Stomach (tissue), 8 donors: ENCODE measurements at regions not wholly inside any gene's neighbourhood (a gene's known extent, or its start where the extent isn't known, plus 50 kb on each side); places are given as distances from the start of the nearest gene placed in this dataset.

Experiments
- DNase-seq, 2 donors: peaks; one replicate each; pipeline versions ENCODE4 v3.0.0 to v3.0.0-alpha.2; 2013 to 2019
- H3K27ac ChIP-seq, 5 donors: fragments of 200-600 bp in 4 of 5; sonication (generic) in 4 of 5; one replicate each; pipeline ENCODE4 v1.5.1; 2013 to 2019; ENCODE audit warnings: mild to moderate bottlenecking in 1 of 5, moderate library complexity in 1 of 5
- H3K27me3 ChIP-seq, 3 donors: fragments of 200-600 bp; sonication (generic); one replicate each; pipeline ENCODE4 v1.5.1; 2017 to 2019; ENCODE audit warnings: mixed run types in 1 of 3
- H3K36me3 ChIP-seq, 4 donors: fragments of 200-600 bp; sonication (generic); 1 replicate in 3 of 4; 2 replicates in 1 of 4; pipeline ENCODE4 v1.5.1; 2016 to 2019
- H3K4me1 ChIP-seq, 4 donors: fragments of 200-600 bp; sonication (generic); one replicate each; pipeline ENCODE4 v1.5.1; 2016 to 2019
- H3K4me3 ChIP-seq, 4 donors: fragments of 200-600 bp; sonication (generic) in 3 of 4; one replicate each; pipeline ENCODE4 v1.5.1; 2016 to 2019; ENCODE audit warnings: mild to moderate bottlenecking in 1 of 4
- H3K9me3 ChIP-seq, 4 donors: fragments of 200-600 bp; sonication (generic); one replicate each; pipeline ENCODE4 v1.5.1; 2016 to 2019
- EP300 ChIP-seq: sonication (generic); formaldehyde crosslinking; IDR thresholded peaks from one replicate; pipeline ENCODE4 v1.6.1; 2017; ENCODE audit warnings: antibody characterized with exemption
- POLR2A ChIP-seq, 4 donors: fragments of 450-650 bp; IDR thresholded peaks; one replicate each; pipeline ENCODE4 v1.6.1; 2016; ENCODE audit warnings: antibody characterized with exemption in 4 of 4, control low read depth in 2 of 4, mild to moderate bottlenecking in 1 of 4, moderate library complexity in 1 of 4
- POLR2AphosphoS5 ChIP-seq, 3 donors: sonication (generic); formaldehyde crosslinking; IDR thresholded peaks; one replicate each; pipeline ENCODE4 v1.6.1; 2016; ENCODE audit warnings: antibody characterized with exemption in 3 of 3
- WGBS, 5 donors: extraction: QIAGEN DNeasy Blood & Tissue Kit in 3 of 5; methylation state at CpG; one replicate each; pipeline versions ENCODE4 v1.1.5 to v1.1.7; 2013 to 2018; 5-methylcytosine and 5-hydroxymethylcytosine counted together
- intact Hi-C: fragments of 100-400 bp; cut with DNase I; formaldehyde crosslinking; loops from one replicate; pipeline ENCODE4 v1.15.1; 2023; ENCODE audit warnings: low total_unique reads
- TF ChIP-seq, protein P1 (sequence below), 7 experiments: fragments of 450-650 bp in 4 of 7; fragments of 200-600 bp in 3 of 7; sonication (generic) in 3 of 7; IDR thresholded peaks; one replicate each; pipeline ENCODE4 v1.5.1; 2016 to 2019; ENCODE audit warnings: antibody characterized with exemption in 7 of 7, control low read depth in 2 of 7, mild to moderate bottlenecking in 1 of 7
- donor health status: healthy with polysubstance abuse.
- donor health status: Bipolar disorder and iron deficiency.
- donor health status: healthy.

DNA sequence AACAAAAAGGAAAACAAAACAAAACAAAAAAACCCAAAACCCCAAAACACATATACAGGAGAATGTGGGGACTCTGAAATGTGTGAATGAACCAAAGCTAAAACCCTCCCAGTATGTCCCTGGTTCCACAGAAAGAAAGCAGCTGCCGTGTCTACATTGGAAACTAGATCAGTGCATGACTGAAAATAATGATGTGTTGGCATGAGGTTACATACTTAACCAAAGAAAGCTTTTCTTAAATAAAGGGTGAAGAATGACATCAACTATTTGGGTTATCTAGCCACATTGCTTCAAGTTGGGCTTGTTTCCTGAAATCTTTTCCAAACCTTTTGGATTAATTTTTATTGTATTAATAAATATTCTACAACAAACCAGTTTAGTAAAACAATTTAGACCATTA, 91.9 kb upstream of the FN1 start:
- DNase-seq: peak in 1 of 2 donors; percentile 23
- no peak overlapping the region for H3K27ac ChIP-seq
- H3K36me3 ChIP-seq: no peaks in the 10 kb centered on the region
- H3K9me3 ChIP-seq: peaks cover 0 to 4% (median 0%) of the 10 kb centered on the region in 4 donors
- intact Hi-C loops: no loop called here
- H3K4me1 ChIP-seq: peaks cover 0 to 11% (median 0%) of the 10 kb centered on the region in 4 donors
- 71 to 88% (median 85%) methylated on average over 1 of the region's 1 CpG for WGBS, 5 donors
- no peak overlapping the region for H3K4me3 ChIP-seq
- no peaks in the 10 kb centered on the region for H3K27me3 ChIP-seq
- TF ChIP-seq POLR2AphosphoS5 (IDR thresholded peaks at IDR 0.05) (no peak), EP300 (no peak), POLR2A (IDR thresholded peaks at IDR 0.05) (no peak)
- TF ChIP-seq, protein P1, sequence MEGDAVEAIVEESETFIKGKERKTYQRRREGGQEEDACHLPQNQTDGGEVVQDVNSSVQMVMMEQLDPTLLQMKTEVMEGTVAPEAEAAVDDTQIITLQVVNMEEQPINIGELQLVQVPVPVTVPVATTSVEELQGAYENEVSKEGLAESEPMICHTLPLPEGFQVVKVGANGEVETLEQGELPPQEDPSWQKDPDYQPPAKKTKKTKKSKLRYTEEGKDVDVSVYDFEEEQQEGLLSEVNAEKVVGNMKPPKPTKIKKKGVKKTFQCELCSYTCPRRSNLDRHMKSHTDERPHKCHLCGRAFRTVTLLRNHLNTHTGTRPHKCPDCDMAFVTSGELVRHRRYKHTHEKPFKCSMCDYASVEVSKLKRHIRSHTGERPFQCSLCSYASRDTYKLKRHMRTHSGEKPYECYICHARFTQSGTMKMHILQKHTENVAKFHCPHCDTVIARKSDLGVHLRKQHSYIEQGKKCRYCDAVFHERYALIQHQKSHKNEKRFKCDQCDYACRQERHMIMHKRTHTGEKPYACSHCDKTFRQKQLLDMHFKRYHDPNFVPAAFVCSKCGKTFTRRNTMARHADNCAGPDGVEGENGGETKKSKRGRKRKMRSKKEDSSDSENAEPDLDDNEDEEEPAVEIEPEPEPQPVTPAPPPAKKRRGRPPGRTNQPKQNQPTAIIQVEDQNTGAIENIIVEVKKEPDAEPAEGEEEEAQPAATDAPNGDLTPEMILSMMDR (IDR thresholded peaks at IDR 0.05): no peak

DNA sequence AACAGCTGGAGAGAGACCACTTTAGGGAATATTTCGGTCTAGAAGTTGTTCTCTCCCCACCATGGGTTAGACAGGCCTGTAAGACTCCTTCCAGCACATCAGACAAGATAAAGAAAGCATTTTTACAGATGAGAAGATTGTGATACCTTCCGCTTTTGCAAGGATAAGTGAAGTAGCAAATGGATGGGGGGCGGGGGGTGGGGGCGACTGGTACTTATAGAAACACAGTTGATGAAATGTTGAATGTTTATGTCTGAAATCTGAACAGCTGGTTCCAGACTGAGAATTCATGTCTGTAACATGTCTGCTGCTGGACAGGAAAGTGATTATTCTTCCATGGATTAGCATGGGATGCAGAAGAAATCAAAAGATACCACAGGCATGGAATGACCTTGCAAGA, 90.5 kb upstream of the FN1 start:
- DNase-seq: peak in 1 of 2 donors; percentile 22
- H3K27me3 ChIP-seq: no peaks in the 10 kb centered on the region
- H3K36me3 ChIP-seq: no peaks in the 10 kb centered on the region
- intact Hi-C loops: no loop called here
- H3K4me1 ChIP-seq: peaks cover 0 to 11% (median 0%) of the 10 kb centered on the region in 4 donors
- WGBS, 5 donors: 84 to 92% (median 85%) methylated on average over 4 of the region's 4 CpGs
- TF ChIP-seq, protein P1 (IDR thresholded peaks at IDR 0.05): no peak
- TF ChIP-seq POLR2A (IDR thresholded peaks at IDR 0.05) (no peak), POLR2AphosphoS5 (IDR thresholded peaks at IDR 0.05) (no peak), EP300 (no peak)
- H3K9me3 ChIP-seq: peaks cover 0 to 4% (median 0%) of the 10 kb centered on the region in 4 donors
- no peak overlapping the region for H3K4me3 ChIP-seq
- no peak overlapping the region for H3K27ac ChIP-seq

DNA sequence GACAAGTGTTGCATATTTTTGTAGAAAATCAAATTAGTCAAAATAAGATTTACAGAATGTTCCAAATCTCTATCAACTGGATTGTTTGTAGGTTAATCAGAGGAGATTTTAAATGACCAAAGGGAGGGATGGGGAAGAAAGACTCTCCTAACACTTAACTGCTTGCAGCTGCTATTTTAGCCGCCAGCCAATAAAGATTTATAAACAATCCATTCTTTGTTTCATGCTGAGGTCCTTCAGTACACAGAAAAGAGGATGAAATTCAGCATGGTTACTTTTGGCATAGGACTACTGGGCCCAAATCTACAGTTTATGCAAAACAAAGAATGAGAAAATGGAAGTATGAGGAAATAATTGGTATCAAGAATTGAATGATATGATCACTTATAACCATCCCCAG, 86.4 kb upstream of the FN1 start:
- intact Hi-C loops: no loop called here
- H3K4me1 ChIP-seq: no peaks in the 10 kb centered on the region
- DNase-seq: peak in 1 of 2 donors; percentile 28
- H3K4me3 ChIP-seq: no peak overlapping the region
- TF ChIP-seq EP300 (no peak), POLR2AphosphoS5 (IDR thresholded peaks at IDR 0.05) (no peak), POLR2A (IDR thresholded peaks at IDR 0.05) (no peak)
- TF ChIP-seq, protein P1 (IDR thresholded peaks at IDR 0.05): no peak
- H3K27ac ChIP-seq: no peak overlapping the region
- 57 to 67% (median 64%) methylated on average over 1 of the region's 1 CpG for WGBS, 5 donors
- no peaks in the 10 kb centered on the region for H3K27me3 ChIP-seq
- no peaks in the 10 kb centered on the region for H3K36me3 ChIP-seq
- no peaks in the 10 kb centered on the region for H3K9me3 ChIP-seq

DNA sequence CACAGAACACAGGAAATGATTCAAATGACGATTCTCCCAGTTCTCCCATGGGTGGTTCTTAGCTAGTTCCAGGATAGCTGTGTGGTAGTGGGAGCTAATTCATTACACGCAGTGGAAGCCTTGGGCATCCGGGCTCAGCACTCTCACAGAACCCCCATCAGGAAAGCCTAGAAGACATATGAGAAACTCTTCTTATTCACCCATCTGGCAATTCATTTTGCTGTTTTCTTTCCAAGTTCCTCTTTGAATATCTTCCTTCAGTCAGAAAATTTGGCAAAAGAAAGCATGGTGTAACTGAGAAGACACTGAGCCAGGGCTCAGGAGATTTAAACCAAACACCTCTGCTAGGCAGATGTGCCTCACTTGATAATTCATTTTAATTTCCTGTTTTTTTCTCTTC, 85.2 kb upstream of the FN1 start:
- 75 to 86% (median 83%) methylated on average over 3 of the region's 3 CpGs for WGBS, 5 donors
- Histone ChIP-seq H3K27me3 (no peaks in the 10 kb centered on the region), H3K4me3 (no peak overlapping the region), H3K36me3 (no peaks in the 10 kb centered on the region), H3K4me1 (no peaks in the 10 kb centered on the region), H3K9me3 (no peaks in the 10 kb centered on the region), H3K27ac (no peak overlapping the region)
- TF ChIP-seq POLR2AphosphoS5 (IDR thresholded peaks at IDR 0.05) (no peak), POLR2A (IDR thresholded peaks at IDR 0.05) (no peak), EP300 (no peak)
- TF ChIP-seq, protein P1 (IDR thresholded peaks at IDR 0.05): no peak
- DNase-seq: no peak
- intact Hi-C loops: no loop called here
